ENCODE measurements at regions not wholly inside any gene's neighbourhood (a gene's known extent, or its start where the extent isn't known, plus 50 kb on each side); places are given as distances from the start of the nearest gene placed in this dataset.
A peak's percentile ranks its signal among the peaks of the same experiment; 100 is the strongest.

DNA sequence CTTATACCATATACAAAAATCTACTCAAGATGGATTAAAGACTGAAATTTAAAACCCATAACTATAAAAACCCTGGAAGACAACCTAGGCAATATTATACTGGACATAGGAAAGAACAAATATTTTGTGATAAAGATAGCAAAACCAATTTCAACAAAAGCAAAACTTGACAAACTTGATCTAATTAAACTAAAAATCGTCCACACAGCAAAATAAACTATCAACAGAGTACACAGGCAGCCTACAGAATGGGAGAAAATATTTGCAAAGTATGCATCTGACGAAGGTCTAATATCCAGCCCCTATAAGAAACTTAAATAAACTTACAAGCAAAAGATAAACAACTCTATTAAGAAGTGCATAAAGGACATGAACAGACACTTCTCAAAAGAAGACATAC lies 240.1 kb downstream of the HGF start:
- no peak for DNase-seq (ENCODE audit: low read depth, low spot score)

DNA sequence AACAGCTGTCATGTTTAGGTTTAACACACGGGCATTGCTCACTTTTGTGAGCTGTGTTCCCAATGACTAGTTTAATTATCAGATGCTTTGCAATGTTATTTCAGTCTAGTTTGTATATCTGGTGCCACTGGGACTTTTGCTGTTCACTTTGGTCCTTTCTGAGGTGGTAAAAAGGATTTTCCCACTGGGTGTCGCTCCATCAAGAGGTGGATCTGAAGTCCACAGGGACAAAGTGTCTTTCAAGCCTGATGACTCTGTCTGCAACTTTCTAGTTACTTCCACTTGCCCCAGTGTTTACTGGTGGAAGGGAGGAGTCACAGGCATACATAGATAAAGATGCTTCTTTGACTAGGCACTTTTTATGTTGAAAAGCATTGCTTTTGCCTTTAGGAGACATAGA lies 242.2 kb downstream of the HGF start:
- DNase-seq (ENCODE audit: low read depth, low spot score): no peak

DNA sequence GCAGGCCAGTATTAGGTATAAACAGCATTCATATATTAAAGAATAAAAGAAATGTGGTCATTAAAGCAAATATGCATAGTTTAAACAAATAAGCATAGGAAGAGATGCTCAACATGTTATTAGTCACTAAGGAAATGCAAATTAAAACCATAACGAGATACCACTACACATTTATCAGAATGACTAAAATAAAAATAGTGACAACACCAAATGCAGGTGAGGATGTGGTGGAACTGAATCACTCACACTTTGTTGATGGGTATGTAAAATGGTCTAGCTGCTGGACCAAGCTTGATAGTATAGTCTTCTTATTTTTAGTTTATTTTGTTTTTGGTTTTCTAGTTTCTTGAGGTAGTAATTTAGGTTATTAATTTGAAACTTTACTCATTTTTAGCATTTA lies 242.9 kb downstream of the HGF start:
- DNase-seq (ENCODE audit: low read depth, low spot score): no peak

DNA sequence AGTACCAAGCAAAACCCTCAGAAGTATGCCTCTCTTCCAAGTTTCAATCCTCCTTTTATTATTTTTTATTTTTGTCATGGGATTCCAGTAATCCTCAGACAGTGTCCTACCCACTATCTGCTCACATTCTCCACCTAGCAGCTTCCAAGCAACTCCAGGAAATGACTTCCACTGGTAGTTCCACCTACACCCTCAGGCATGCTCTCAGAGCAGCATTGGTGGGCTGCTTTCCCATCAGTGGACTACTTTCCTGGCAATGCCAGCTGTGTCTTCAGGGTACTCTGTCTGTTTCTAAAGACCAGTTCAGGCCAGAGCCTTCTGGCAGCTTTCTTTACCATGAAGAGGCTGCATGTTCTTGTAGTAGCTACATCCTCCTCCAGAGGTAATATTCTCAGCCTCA lies 244.0 kb downstream of the HGF start:
- no peak for DNase-seq (ENCODE audit: low read depth, low spot score)

DNA sequence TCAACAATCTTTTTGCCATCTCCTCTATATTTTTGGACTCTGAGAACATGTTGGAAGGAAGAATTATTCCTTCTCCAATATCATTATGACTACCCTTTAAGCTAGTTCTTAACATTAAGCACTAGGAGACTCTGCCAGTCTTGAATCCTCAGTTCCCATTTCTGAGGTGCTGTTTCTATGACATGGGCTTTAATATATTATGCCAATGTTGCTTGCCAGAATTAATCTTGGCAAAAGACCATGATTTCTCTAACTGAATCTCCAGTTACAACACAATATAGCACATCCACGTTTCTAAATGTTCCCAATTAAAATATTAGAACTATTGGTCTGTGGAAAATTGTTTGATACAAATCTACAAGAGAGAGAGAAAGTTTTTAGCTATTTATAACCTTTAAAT lies 250.0 kb downstream of the HGF start:
- no peak for DNase-seq (ENCODE audit: low read depth, low spot score)

DNA sequence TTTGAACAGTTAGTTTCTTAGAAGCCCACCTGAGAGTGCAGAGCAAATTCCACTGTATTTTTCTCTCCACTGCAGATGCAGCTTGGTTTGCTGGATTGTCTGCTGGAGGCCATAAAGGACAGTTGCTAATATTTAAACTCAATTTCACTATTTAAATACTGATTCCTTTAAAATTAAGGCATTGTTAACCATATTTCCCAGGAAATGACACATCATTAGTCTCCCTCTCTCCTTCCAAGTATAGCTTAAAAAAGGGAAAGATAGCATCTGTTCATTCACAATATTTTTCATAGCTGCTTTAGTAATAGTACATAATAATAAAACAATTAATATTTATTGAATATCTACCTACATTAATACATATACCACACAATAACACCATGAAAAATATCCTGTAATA lies 252.9 kb downstream of the HGF start:
- no peak for DNase-seq (ENCODE audit: low read depth, low spot score)

DNA sequence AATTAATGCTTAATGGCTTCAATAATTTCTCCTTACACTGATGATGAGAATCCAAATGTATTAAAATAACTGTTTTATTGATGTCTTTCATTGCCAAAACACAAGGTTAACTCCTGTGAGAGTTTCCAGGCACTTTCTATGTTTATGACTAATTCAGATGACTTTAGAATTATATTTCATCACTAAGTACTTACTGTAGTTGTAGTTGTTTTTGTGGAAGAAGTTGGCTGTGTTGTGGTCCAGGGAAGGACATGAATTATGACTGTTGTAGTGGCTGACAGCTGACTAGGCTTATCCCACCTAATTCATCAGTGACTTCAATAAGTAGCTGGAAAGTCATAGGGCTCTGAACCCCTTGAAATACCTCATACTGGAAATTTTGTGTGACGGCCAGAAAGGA lies 254.8 kb downstream of the HGF start:
- no peak for DNase-seq (ENCODE audit: low read depth, low spot score)

DNA sequence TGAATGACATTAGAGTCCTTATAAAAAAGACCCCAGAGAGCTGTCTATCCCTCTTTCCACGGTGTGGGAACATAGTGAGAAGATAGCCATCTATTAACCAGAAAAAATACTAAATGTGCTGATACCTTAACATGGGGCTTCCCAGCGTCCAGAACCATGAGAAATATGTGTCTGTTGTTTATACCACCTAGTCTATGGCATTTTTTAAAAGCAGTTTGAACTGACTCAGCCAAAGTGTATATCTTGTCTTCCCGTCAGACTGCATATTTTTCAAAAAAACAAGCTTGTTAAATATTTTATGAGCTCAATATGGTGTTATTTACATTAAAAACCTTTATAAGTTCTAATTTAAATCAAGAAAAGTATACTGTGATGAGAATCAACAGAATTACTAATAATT lies 255.3 kb downstream of the HGF start:
- no peak for DNase-seq (ENCODE audit: low read depth, low spot score)

DNA sequence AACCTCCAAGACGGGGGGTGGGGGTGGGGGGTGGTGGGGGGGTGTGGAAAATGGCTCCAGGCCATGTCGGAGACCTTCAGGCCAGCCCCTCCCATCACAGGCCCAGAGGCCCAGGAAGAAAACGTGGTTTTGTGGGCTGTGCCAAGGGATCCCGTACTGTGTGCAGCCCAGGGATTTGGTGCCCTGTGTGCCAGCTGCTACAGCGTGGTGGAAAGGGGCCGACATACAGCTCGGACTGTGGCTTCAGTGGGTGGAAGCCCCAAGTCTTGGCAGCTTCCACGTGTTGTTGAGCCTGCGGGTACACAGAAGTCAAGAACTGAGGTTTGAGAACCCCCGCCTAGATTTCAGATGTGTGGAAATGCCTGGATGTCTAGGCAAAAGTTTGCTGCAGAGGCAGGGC lies 259.7 kb downstream of the HGF start:
- no peak for DNase-seq (ENCODE audit: low read depth, low spot score)

DNA sequence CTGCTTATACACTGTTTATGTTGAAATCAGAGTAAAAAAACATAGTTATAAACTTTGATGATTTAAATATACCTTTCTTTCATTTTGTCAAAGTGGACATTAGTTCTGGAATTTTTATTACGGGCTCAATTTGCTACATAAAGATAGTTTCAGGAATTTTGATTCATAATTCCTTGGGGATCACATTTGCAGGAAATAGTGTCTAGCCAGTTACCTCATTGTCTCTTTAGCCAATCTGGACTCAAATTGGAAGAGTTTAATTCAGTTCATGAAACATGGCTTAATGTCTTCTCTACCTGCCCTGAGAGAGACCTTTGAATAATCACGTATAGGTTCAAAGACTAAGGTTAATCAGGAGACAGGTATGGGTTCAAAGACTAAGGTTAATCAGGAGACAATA lies 262.6 kb downstream of the HGF start:
- DNase-seq (ENCODE audit: low read depth, low spot score): no peak

DNA sequence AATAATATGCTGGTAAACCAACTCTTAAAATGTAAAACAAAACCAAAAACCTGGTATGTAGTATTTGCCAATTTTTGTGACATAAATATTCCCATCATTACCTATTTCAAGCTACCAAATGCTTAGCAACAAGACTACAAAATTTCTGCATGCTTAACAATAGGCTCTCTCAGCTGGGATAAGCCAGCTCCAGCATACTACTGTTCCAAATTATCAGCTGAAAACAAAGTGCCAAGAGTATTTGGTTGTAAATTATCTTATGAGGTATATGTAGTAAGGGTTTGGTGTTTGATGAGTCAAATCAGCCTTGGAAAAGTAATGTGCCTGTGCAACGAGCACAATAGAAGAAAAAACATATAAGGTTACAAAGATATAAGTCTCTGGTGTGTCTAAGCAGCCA lies 263.2 kb downstream of the HGF start:
- no peak for DNase-seq (ENCODE audit: low read depth, low spot score)

DNA sequence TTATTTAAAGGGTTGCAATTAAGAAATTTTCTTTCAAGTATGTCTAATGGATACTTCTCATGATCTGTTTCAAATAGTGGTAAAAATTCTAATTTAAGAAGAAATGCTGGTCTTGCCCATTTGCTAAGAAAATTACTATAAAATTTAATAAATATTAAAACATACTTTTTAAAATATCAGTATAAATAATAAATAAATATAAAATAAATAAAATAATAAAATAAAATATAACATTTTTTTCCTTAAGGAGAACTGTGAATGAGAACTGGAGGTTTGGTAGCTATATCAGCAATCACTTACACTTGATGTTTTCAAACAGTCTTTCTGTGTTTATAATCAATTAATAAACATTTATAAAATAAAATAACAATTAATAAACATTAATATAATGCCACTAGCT lies 266.1 kb downstream of the HGF start:
- no peak for DNase-seq (ENCODE audit: low read depth, low spot score)

DNA sequence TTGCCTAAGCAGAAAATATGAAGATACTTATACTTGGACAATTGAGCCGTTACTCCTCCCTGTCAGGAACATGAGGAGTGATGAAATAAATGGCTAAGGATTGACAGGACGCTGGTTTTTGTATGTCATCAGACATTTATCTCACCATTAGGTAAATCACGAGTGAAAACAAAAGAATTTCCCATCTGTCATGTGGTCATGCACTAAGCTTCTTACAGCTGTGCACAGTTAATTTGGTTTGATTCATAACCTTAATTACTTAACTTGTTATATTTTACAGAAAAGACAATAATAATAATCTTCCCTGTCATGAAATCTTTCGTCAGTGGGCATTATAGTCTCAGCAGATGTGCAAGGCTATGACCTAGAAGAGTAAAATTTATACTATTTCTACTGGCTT lies 266.5 kb downstream of the HGF start:
- DNase-seq (ENCODE audit: low read depth, low spot score): no peak

DNA sequence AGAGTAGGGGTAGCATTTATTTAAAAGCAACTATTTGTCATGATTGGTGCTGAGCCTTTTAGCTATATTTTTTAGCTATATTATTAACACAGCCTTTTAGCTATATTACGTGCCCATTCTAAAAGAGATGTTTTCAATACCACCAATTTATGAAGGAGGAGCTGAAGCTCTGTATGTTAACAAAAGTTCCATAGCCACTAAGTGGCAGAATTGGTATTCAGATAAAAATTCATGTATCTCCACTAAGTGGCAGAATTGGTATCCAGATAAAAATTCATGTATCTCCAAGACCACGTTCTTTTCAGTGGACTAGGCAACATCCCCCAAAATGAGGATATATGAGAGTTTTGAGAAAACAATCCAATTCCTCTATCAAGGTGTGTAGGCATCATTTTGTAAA lies 268.6 kb downstream of the HGF start:
- peak; percentile 45 for DNase-seq (ENCODE audit: low read depth, low spot score)

DNA sequence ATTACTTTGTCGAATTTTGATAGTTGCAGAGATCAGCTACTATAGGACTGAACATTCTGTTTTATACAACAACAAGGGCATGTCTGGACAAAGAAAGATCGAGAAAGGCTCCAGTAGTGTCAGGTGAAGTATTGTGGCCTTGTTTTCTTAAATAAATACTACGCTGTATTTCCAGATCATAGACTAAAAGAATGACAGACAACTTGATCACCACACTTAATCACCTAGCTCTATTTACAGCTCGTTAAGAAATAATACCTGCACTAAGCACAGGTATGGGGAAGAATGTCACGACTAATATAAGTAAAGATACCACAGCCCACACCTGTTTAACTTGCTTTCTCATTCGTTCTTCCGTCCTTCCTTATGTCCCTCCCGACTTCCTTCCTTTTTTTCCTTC lies 269.2 kb downstream of the HGF start:
- no peak for DNase-seq (ENCODE audit: low read depth, low spot score)

DNA sequence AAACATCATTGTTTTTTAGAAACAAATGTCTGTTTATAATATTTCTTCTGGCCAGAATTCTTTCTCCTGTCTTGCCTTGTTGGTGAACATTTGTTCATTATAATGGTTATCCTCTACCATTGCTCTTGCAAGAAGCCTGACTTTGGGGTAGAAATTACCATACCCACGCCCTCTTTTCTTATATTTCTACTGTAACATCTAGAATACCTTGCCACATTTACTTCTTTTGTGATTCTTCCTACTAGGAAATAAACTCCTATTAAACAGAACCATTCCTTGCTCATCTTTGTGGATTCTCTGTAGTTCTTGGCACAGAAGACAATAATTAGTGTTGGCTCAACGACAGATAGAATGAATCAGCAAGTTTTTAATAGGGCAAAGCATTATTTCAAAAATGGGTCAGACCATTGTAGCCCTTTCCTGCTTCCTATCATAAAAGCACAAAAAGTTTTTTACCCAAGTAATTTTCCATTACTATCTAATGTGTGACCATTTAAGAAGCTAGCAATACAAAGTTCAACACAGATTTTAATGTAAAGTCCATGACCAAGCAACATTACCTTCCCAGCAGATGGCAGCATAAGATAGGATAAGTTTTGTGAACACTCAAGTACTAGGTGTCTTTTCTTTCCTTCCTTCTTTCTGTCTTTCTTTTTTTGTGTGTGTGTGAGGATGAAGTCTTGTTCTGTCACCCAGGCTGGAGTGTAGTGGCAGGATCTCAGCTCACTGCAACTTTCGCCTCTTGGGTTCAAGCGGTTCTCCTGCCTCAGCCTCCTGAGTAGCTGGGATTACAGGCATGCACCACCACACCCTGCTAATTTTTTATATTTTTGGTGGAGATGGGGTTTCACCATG lies 270.4 kb downstream of the HGF start:
- DNase-seq (ENCODE audit: low read depth, low spot score): peak; percentile 84

DNA sequence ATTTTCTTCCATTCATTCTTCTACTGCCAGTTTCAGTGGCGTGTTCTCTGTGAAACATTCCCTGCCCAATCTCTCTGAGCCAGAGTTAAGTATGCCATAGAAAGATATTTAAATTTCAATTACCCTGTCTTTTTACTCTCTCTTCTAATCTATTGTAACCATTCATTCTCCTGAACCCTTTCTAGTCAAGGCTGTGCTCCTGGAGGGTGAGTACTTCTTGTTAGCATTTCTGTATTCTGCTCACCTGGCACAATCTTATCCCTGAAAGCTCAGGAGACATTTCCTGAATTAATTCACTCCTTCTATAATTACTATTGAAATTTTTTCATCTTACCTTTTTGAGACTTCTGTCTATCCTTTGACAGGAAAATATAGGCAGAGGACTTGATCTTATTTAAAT lies 271.7 kb downstream of the HGF start:
- DNase-seq (ENCODE audit: low read depth, low spot score): no peak

DNA sequence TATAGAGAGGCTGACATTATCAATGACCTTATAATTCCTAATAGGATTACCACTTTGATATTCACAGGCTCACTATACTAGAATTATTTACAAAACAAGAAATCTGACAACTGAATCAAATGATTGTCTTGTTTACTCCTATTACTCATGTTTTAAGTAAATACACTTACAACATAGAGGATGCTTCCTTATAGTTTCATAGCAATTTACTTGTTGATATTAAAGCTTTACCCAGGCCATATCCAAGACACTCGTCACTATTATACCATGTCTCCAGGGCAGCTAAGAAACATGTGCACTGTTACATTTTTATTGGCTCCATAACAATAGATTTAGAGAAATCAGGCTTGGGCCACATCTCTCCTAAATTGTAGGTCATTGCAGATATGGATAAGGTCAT lies 276.9 kb downstream of the HGF start:
- DNase-seq (ENCODE audit: low read depth, low spot score): no peak

DNA sequence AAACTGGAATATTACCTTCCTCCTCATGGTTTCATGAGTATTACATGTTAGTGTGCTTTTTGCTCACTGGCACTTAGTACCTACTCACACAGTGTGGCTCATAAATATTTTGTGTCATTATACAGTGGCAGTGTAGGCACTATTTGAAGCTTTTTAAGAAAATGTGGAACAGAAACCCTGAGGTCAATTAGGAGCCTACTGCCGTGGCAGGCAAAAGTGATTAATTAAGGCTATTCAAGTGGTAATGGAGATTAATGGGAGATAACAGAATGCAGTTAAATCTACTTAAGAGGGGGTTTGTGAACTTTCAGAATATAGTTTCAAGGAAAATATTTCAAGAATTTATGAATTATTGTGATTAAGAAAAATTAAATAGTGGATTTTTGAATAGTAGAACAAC lies 277.6 kb downstream of the HGF start:
- no peak for DNase-seq (ENCODE audit: low read depth, low spot score)

DNA sequence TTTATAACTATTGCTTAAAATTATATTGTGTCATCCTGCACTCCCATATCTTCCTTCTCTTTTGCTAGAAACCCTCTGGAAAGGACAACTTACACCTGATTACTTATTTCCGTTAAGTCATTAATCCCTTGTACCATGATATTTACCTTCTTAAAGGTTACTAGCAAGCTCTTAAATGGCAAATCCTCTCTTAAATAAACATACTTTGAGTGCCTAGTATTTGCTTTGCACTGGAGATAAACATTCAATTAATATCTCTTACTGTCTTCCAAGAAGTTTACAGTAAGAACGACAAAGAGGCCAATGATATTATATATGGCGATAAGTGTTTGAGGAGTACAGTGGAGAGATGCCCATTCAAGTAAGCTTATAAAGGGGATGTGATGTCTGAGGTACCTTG lies 278.3 kb downstream of the HGF start:
- DNase-seq (ENCODE audit: low read depth, low spot score): no peak

DNA sequence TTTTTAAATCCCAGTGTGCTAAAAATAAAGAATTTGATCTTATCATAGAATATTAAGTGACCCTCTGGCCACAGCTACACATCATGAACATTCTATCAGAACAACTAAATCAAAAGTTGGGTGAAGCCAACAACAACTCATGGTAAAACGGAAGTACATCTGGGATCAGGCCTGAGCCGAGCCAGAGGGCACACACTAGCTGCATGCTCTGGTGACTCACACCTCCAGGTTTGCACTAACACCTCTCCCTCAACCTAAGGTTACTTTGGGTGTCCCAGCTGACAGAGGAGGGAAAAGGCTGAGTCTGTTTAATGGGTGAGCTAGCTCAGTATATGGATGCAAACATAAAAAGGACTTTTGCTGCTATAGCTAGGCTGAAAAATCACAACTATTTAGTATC lies 281.6 kb downstream of the HGF start:
- no peak for DNase-seq (ENCODE audit: low read depth, low spot score)

DNA sequence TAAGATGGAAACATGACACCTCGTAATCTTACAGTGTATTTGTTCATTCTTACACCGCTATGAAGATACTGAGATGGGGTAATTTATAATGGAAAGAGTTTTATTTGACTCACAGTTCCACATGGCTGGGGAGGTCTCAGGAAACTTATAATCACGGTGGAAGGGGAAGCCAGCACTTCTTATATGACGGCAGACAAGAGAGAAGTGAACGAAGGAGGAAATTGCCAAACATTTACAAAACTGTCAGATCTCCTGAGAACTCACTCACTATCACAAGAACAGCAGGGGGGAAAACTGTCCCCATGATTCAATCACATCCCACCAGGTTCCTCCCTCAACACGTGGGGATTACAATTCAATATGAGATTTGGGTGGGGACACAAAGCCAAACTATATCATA lies 282.3 kb downstream of the HGF start:
- no peak for DNase-seq (ENCODE audit: low read depth, low spot score)

DNA sequence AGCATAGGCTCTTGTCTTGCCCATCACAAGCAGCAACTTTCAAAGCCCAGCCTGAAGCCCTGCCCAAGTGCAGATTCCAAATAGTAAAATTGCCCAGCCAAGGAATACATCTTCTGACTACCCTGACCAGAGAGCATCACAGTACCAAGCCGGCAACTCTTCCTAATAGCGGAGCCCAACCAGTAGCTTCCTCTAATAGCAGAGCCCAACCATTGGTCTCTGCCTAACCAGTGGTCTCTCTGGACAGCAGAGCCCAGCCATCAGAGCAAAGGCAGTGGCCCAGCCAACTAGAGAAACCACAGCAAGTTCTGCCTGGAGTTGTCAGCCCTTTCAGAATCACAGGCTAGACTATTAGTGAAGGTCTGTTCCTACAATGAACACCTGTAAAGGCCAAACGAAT lies 285.6 kb downstream of the HGF start:
- DNase-seq (ENCODE audit: low read depth, low spot score): peak; percentile 89

DNA sequence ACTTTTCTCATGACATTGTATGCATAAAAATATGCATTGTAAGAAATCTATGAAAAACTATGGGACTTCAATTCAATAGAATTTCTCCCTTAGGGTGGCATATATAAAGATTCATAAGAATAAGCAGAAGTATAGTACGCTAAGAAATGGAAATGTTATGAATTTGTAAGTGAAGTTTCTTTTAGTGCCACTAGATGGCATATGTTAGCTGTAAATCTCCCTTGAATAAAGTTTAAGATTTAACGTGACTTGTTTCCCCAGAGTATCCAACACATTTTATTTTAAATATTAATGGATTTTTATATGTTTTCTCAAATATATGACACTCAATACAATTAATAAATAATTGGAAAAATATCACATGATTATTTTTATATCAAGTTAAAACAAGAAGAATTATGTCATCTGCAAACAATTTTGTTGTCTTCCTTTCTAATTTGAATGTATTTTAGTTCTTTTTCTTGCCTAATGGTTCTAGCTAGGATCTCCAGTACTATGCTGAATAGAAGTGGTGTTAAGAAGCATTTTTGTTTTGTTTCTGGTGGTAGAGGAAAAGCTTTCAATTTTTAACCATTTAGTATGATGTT lies 287.2 kb downstream of the HGF start:
- peak; percentile 31 for DNase-seq (ENCODE audit: low read depth, low spot score)
